Duodenal mucosa (tissue), 2 donors: ENCODE measurements at regions not wholly inside any gene's neighbourhood (a gene's known extent, or its start where the extent isn't known, plus 50 kb on each side); places are given as distances from the start of the nearest gene placed in this dataset.

Experiments used
- H3K27ac ChIP-seq: one replicate; pipeline ENCODE4 v1.7.0; 2013; ENCODE audit warnings: low read depth, low read length
- H3K27me3 ChIP-seq, 2 donors: one replicate each; pipeline ENCODE4 v1.7.0; 2013; ENCODE audit warnings: low read length in 2 of 2, control low read depth in 1 of 2; ENCODE audit not compliant: insufficient read depth in 2 of 2, control insufficient read depth in 1 of 2
- H3K36me3 ChIP-seq, 2 donors: one replicate each; pipeline ENCODE4 v1.7.0; 2013; ENCODE audit warnings: low read length in 2 of 2, control low read depth in 1 of 2; ENCODE audit not compliant: insufficient read depth in 2 of 2, control insufficient read depth in 1 of 2
- H3K4me1 ChIP-seq, 2 donors: one replicate each; pipeline ENCODE4 v1.7.0; 2013; ENCODE audit warnings: low read length in 2 of 2, control low read depth in 1 of 2; ENCODE audit not compliant: insufficient read depth in 2 of 2, control insufficient read depth in 1 of 2
- H3K4me3 ChIP-seq, 2 donors: one replicate each; pipeline ENCODE4 v1.7.0; 2013; ENCODE audit warnings: low read length in 2 of 2, low read depth in 1 of 2
- H3K9ac ChIP-seq, 2 donors: one replicate each; pipeline ENCODE4 v1.7.0; 2013; ENCODE audit warnings: low read length in 2 of 2, low read depth in 1 of 2
- H3K9me3 ChIP-seq, 2 donors: one replicate each; pipeline ENCODE4 v1.7.0; 2013; ENCODE audit warnings: low read length in 2 of 2, control low read depth in 1 of 2; ENCODE audit not compliant: control insufficient read depth in 1 of 2

GRCh38 chr9:31519011-31519410 is 865.4 kb upstream of the ACO1 start:
- no peaks in the 10 kb centered on the region for H3K4me1 ChIP-seq
- no peaks in the 10 kb centered on the region for H3K36me3 ChIP-seq
- H3K4me3 ChIP-seq: no peak overlapping the region
- no peak overlapping the region for H3K9ac ChIP-seq
- no peaks in the 10 kb centered on the region for H3K9me3 ChIP-seq
- H3K27ac ChIP-seq: no peak overlapping the region
- H3K27me3 ChIP-seq: no peaks in the 10 kb centered on the region

- H3K36me3 ChIP-seq: no peaks in the 10 kb centered on the region
- no peaks in the 10 kb centered on the region for H3K27me3 ChIP-seq
- no peaks in the 10 kb centered on the region for H3K4me1 ChIP-seq
- no peak overlapping the region for H3K27ac ChIP-seq
- no peaks in the 10 kb centered on the region for H3K9me3 ChIP-seq
- H3K9ac ChIP-seq: no peak overlapping the region
- H3K4me3 ChIP-seq: no peak overlapping the region
Measured at GRCh38 chr9:31519424-31519823, 865.0 kb upstream of the ACO1 start.

GRCh38 chr9:31519826-31520225 is 864.6 kb upstream of the ACO1 start:
- Histone ChIP-seq H3K4me1 (no peaks in the 10 kb centered on the region), H3K36me3 (no peaks in the 10 kb centered on the region), H3K27me3 (no peaks in the 10 kb centered on the region), H3K9ac (no peak overlapping the region), H3K4me3 (no peak overlapping the region), H3K27ac (no peak overlapping the region), H3K9me3 (no peaks in the 10 kb centered on the region)

GRCh38 chr9:31520301-31521085 is 864.0 kb upstream of the ACO1 start:
- no peak overlapping the region for H3K9ac ChIP-seq
- no peaks in the 10 kb centered on the region for H3K9me3 ChIP-seq
- no peak overlapping the region for H3K27ac ChIP-seq
- no peaks in the 10 kb centered on the region for H3K36me3 ChIP-seq
- no peak overlapping the region for H3K4me3 ChIP-seq
- no peaks in the 10 kb centered on the region for H3K4me1 ChIP-seq
- H3K27me3 ChIP-seq: no peaks in the 10 kb centered on the region

GRCh38 chr9:31535651-31536050 is 848.8 kb upstream of the ACO1 start:
- Histone ChIP-seq H3K4me3 (no peak overlapping the region), H3K27me3 (no peaks in the 10 kb centered on the region), H3K36me3 (no peaks in the 10 kb centered on the region), H3K4me1 (no peaks in the 10 kb centered on the region), H3K9ac (no peak overlapping the region), H3K27ac (no peak overlapping the region), H3K9me3 (no peaks in the 10 kb centered on the region)

GRCh38 chr9:31536471-31536870 is 848.0 kb upstream of the ACO1 start:
- no peaks in the 10 kb centered on the region for H3K27me3 ChIP-seq

GRCh38 chr9:31541721-31542281 is 842.6 kb upstream of the ACO1 start:
- Histone ChIP-seq H3K9me3 (no peaks in the 10 kb centered on the region), H3K27ac (no peak overlapping the region), H3K4me3 (no peak overlapping the region)

More at GRCh38 chr9:31536471-31536870, 848.0 kb upstream of the ACO1 start:
- Histone ChIP-seq H3K9ac (no peak overlapping the region), H3K4me1 (no peaks in the 10 kb centered on the region), H3K9me3 (no peaks in the 10 kb centered on the region), H3K27ac (no peak overlapping the region), H3K4me3 (no peak overlapping the region), H3K36me3 (no peaks in the 10 kb centered on the region)

GRCh38 chr9:31542384-31543055 is 841.9 kb upstream of the ACO1 start:
- Histone ChIP-seq H3K4me3 (no peak overlapping the region), H3K27ac (no peak overlapping the region), H3K27me3 (no peaks in the 10 kb centered on the region), H3K4me1 (no peaks in the 10 kb centered on the region), H3K9ac (no peak overlapping the region), H3K9me3 (no peaks in the 10 kb centered on the region), H3K36me3 (no peaks in the 10 kb centered on the region)

More at GRCh38 chr9:31541721-31542281, 842.6 kb upstream of the ACO1 start:
- Histone ChIP-seq H3K36me3 (no peaks in the 10 kb centered on the region), H3K27me3 (no peaks in the 10 kb centered on the region), H3K9ac (no peak overlapping the region), H3K4me1 (no peaks in the 10 kb centered on the region)

- Histone ChIP-seq H3K4me3 (no peak overlapping the region), H3K9ac (no peak overlapping the region), H3K27me3 (no peaks in the 10 kb centered on the region), H3K36me3 (no peaks in the 10 kb centered on the region), H3K4me1 (no peaks in the 10 kb centered on the region), H3K9me3 (no peaks in the 10 kb centered on the region), H3K27ac (no peak overlapping the region)
Measured at GRCh38 chr9:31554941-31555340, 829.5 kb upstream of the ACO1 start.

- Histone ChIP-seq H3K36me3 (no peaks in the 10 kb centered on the region), H3K27ac (no peak overlapping the region), H3K27me3 (no peaks in the 10 kb centered on the region)
Measured at GRCh38 chr9:31556667-31557463, 827.6 kb upstream of the ACO1 start.

More at GRCh38 chr9:31556667-31557463, 827.6 kb upstream of the ACO1 start:
- Histone ChIP-seq H3K9ac (no peak overlapping the region), H3K4me3 (no peak overlapping the region), H3K4me1 (no peaks in the 10 kb centered on the region), H3K9me3 (no peaks in the 10 kb centered on the region)
